Psoas muscle (tissue), 7 donors: ENCODE measurements at regions not wholly inside any gene's neighbourhood (a gene's known extent, or its start where the extent isn't known, plus 50 kb on each side); places are given as distances from the start of the nearest gene placed in this dataset.

ENCODE experiments used
- ATAC-seq, 4 donors: fragments of 200-7000 bp; cut with Tn5 transposase; one replicate each; pipeline ENCODE4 v1.9.1; 2020; ENCODE audit warnings: moderate library complexity in 3 of 4, mild to moderate bottlenecking in 2 of 4
- DNase-seq, 2 donors: peaks; one replicate each; pipeline ENCODE4 v3.0.0-alpha.2; 2020
- H3K27ac ChIP-seq: fragments of 200-600 bp; one replicate; pipeline ENCODE4 v1.8.0; 2022
- H3K27me3 ChIP-seq, 3 donors: fragments of 200-600 bp in 1 of 3; one replicate each; pipeline versions ENCODE4 v1.6.1 to v1.8.0; 2013 to 2022; ENCODE audit warnings: low read length in 2 of 3, mild to moderate bottlenecking in 2 of 3, moderate library complexity in 1 of 3; ENCODE audit not compliant: insufficient read depth in 3 of 3
- H3K36me3 ChIP-seq, 2 donors: fragments of 200-600 bp in 1 of 2; one replicate each; pipeline versions ENCODE4 v1.6.1 to v1.8.0; 2013 to 2022; ENCODE audit warnings: low read depth in 1 of 2, mild to moderate bottlenecking in 1 of 2, moderate library complexity in 1 of 2; ENCODE audit not compliant: insufficient read depth in 1 of 2
- H3K4me1 ChIP-seq: fragments of 200-600 bp; one replicate; pipeline ENCODE4 v1.8.0; 2022
- H3K4me3 ChIP-seq: fragments of 200-600 bp; one replicate; pipeline ENCODE4 v1.8.0; 2022; ENCODE audit warnings: mild to moderate bottlenecking
- H3K9me3 ChIP-seq: fragments of 200-600 bp; one replicate; pipeline ENCODE4 v1.8.0; 2022
- WGBS, 3 donors: extraction: QIAGEN DNeasy Blood & Tissue Kit; methylation state at CpG; one replicate each; pipeline versions ENCODE4 v1.1.6 to v1.1.7; 2013; 5-methylcytosine and 5-hydroxymethylcytosine counted together
- intact Hi-C, 2 donors: fragments of 100-400 bp; cut with DNase I; formaldehyde crosslinking; loops; one replicate each; pipeline versions ENCODE4 v1.11.0 to v1.14.2; 2022
- TF ChIP-seq, protein P1 (sequence below): fragments of 200-600 bp; IDR thresholded peaks from one replicate; pipeline ENCODE4 v1.8.0; 2022; ENCODE audit warnings: antibody characterized with exemption
- donor health status: healthy with polysubstance abuse.
- donor health status: DM: no; HTN: no; CAD: no; lungs with moderate emphysema.
- donor health status: Bipolar disorder and iron deficiency.
- donor health status: healthy.
- donor health status: DM: yes; HTN: yes; CAD: no.
- donor health status: DM: no; HTN: no; CAD: no.
- donor health status: DM: yes; HTN: yes; CAD: no.

DNA sequence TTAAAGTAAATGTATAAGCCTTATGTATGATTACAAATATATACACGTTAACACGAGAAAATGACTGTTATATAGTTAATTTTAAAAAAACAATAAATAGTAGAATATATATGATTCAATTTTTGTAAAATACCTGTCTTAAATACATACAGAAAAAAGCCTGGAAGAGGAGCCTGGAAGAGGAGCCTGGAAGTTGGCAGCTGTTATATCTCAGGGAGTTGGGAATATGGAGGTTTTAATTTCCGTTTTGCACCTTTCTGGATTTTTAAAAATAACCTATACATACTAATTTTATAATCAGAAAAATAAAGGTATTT, 111.6 kb downstream of the WT1 start:
- DNase-seq (no peak), ATAC-seq (no peak)
- TF ChIP-seq, protein P1, sequence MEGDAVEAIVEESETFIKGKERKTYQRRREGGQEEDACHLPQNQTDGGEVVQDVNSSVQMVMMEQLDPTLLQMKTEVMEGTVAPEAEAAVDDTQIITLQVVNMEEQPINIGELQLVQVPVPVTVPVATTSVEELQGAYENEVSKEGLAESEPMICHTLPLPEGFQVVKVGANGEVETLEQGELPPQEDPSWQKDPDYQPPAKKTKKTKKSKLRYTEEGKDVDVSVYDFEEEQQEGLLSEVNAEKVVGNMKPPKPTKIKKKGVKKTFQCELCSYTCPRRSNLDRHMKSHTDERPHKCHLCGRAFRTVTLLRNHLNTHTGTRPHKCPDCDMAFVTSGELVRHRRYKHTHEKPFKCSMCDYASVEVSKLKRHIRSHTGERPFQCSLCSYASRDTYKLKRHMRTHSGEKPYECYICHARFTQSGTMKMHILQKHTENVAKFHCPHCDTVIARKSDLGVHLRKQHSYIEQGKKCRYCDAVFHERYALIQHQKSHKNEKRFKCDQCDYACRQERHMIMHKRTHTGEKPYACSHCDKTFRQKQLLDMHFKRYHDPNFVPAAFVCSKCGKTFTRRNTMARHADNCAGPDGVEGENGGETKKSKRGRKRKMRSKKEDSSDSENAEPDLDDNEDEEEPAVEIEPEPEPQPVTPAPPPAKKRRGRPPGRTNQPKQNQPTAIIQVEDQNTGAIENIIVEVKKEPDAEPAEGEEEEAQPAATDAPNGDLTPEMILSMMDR, result no peak
- Histone ChIP-seq H3K27me3 (peaks cover 0 to 3% (median 0%) of the 10 kb centered on the region in 3 donors), H3K36me3 (no peaks in the 10 kb centered on the region), H3K9me3 (no peaks in the 10 kb centered on the region), H3K27ac (no peak overlapping the region), H3K4me3 (no peak overlapping the region), H3K4me1 (no peaks in the 10 kb centered on the region)
- intact Hi-C loops, result loop anchor here in 1 of 2 donors (10.0 kb wide), 1 partner anchor 471 kb away; the partner anchor contains the start of gene CCDC73
- WGBS, 3 donors, result 9 to 15% (median 13%) methylated on average over 3 of the region's 3 CpGs

DNA sequence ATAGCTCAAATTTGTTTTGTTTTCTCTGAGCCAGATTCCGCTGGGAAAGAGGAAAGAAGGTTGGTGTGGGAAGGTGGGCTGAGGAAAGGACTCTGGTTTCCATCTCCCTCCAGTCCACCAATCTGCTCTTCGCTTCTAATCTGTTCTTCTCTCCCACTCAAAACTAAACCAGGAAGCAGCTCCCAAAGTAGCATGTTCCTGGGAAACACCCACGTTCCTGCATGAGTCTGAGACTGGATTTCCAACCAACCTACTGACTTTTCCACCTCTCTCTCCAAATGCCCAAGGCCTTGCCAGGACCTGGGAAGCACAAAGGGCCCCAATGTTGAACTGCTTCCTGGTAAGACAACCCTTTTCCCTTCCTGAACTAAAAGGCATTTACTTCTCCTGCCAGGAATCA, 110.2 kb downstream of the WT1 start:
- no peak for ATAC-seq
- intact Hi-C loops, result loop anchor here in 1 of 2 donors (10.0 kb wide), 1 partner anchor 470 kb away; the partner anchor contains the start of gene CCDC73
- TF ChIP-seq, protein P1, result no peak
- H3K27me3 ChIP-seq, result no peaks in the 10 kb centered on the region
- no peaks in the 10 kb centered on the region for H3K36me3 ChIP-seq
- WGBS, 3 donors, result 50 to 69% (median 61%) methylated on average over 3 of the region's 3 CpGs
- DNase-seq, result no peak
- no peak overlapping the region for H3K4me3 ChIP-seq
- H3K4me1 ChIP-seq, result no peaks in the 10 kb centered on the region
- no peaks in the 10 kb centered on the region for H3K9me3 ChIP-seq
- H3K27ac ChIP-seq, result no peak overlapping the region

DNA sequence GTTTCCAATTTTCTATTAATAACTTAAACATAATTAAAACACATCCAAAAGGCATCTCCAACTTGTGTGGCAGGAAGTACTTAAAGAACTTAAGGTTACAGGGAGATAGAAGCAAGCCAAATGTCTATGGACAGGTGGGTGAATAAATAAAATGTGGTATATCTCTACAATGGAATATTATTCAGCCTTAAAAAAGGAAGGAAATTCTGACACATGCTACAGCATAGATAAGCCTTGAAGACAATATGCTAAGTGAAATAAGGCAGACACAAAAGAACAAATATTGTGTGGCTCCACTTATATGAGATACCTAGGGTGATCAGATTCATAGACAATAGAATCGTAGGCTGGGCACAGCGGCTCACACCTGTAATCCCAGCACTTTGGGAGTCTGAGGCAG, 109.6 kb downstream of the WT1 start:
- WGBS, 3 donors, result 91 to 100% (median 95%) methylated on average over 2 of the region's 2 CpGs
- intact Hi-C loops, result loop anchor here in 1 of 2 donors (10.0 kb wide), 1 partner anchor 469 kb away; the partner anchor contains the start of gene CCDC73

DNA sequence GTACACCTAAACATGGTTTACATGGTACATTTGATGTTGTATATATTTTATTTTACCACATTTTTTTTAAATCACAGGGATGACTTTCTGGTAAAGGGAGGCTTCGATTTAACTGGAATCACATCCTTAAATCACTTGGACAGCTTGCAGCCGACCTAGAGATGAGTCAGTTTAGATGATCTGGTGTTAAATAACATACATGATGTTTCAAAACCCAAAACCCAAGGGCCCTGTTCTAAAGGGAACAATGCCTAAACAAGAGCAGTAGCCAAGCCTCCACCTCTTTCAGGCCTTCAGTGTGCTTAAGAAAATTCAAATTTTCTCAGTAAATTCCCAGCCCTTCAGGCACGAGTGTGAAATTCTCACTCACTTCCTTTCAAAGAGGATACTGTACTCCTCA, 108.8 kb downstream of the WT1 start:
- DNase-seq, result no peak
- H3K9me3 ChIP-seq, result no peaks in the 10 kb centered on the region
- intact Hi-C loops, result loop anchor here in 1 of 2 donors (10.0 kb wide), 1 partner anchor 468 kb away; the partner anchor contains the start of gene CCDC73
- H3K27ac ChIP-seq, result no peak overlapping the region
- TF ChIP-seq, protein P1, result no peak
- WGBS, 3 donors, result 50 to 62% (median 54%) methylated on average over 3 of the region's 3 CpGs
- no peaks in the 10 kb centered on the region for H3K36me3 ChIP-seq
- no peak for ATAC-seq
- H3K27me3 ChIP-seq, result no peaks in the 10 kb centered on the region
- no peak overlapping the region for H3K4me3 ChIP-seq
- H3K4me1 ChIP-seq, result no peaks in the 10 kb centered on the region

More for the DNA sequence above, 109.6 kb downstream of the WT1 start:
- Histone ChIP-seq H3K4me3 (no peak overlapping the region), H3K9me3 (no peaks in the 10 kb centered on the region), H3K27me3 (no peaks in the 10 kb centered on the region), H3K27ac (no peak overlapping the region), H3K36me3 (no peaks in the 10 kb centered on the region), H3K4me1 (no peaks in the 10 kb centered on the region)
- TF ChIP-seq, protein P1, result no peak
- no peak for ATAC-seq
- DNase-seq, result no peak

DNA sequence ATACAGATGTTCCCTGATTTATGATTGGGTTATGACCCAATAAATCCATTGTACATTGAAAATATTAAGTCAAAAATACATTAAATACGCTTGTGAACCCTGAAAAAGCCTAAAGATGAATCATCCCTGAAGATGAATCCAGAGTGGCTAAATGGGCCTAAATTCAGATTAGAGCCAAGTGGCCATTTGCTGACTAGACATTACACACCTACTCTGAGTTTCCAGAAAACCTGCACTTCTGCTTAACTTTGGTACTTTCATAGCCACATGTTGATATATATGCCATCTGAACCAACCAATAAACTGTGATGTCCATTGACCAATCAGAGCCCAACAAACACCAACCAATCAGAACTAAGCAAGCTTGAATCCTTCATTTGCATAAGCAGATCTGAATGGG, 106.9 kb downstream of the WT1 start:
- no peaks in the 10 kb centered on the region for H3K4me1 ChIP-seq
- no peak overlapping the region for H3K27ac ChIP-seq
- no peaks in the 10 kb centered on the region for H3K36me3 ChIP-seq
- intact Hi-C loops, result loop anchor here in 1 of 2 donors (10.0 kb wide), 1 partner anchor 466 kb away; the partner anchor contains the start of gene CCDC73
- H3K9me3 ChIP-seq, result no peaks in the 10 kb centered on the region
- TF ChIP-seq, protein P1, result no peak
- 71 to 87% (median 87%) methylated on average over 1 of the region's 1 CpG for WGBS, 3 donors
- DNase-seq (no peak), ATAC-seq (no peak)
- H3K27me3 ChIP-seq, result peaks cover 0 to 17% (median 2%) of the 10 kb centered on the region in 3 donors
- no peak overlapping the region for H3K4me3 ChIP-seq
